ENCODE measurements at regions not wholly inside any gene's neighbourhood (a gene's known extent, or its start where the extent isn't known, plus 50 kb on each side); places are given as distances from the start of the nearest gene placed in this dataset.

GRCh38 chr21:16650714-16651366 lies 862.0 kb upstream of the CXADR start:
- Mint-ChIP-seq H3K9me3 (peaks cover 4% of the 10 kb centered on the region), H3K4me3 (no peak overlapping the region), H3K27ac (no peak overlapping the region), H3K27me3 (no peaks in the 10 kb centered on the region), H3K4me1 (no peaks in the 10 kb centered on the region), H3K36me3 (no peaks in the 10 kb centered on the region)
- POLR2A ChIA-PET: no interaction called here
- ATAC-seq (ENCODE audit: low read depth) (no peak), DNase-seq (no peak)

GRCh38 chr21:16651956-16652355 lies 860.9 kb upstream of the CXADR start:
- no peak for DNase-seq
- no peak overlapping the region for H3K4me3 Mint-ChIP-seq
- peaks cover 6% of the 10 kb centered on the region for H3K9me3 Mint-ChIP-seq
- no peak for ATAC-seq (ENCODE audit: low read depth)
- no peaks in the 10 kb centered on the region for H3K27me3 Mint-ChIP-seq
- POLR2A ChIA-PET: no interaction called here
- no peak overlapping the region for H3K27ac Mint-ChIP-seq
- H3K4me1 Mint-ChIP-seq: no peaks in the 10 kb centered on the region
- H3K36me3 Mint-ChIP-seq: no peaks in the 10 kb centered on the region

DNA sequence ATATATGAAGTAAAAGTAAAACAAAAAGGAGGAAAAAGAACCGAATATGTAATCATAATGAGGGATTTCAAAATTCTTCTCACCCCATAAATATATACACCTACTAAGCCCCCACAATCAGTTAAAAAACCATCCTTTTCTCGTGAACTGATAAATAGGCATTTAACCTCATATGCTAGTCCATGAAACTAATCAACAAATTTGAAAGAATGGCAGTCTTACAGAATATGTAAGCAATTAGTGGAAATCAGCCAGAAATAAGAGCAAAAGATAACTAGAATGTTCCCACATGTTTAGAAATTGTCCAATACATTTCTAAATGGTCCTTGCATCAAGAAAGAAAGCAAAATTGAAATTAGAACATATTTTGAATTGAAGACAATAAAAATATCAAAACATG lies 849.4 kb upstream of the CXADR start:
- H3K36me3 Mint-ChIP-seq: no peaks in the 10 kb centered on the region
- no peak overlapping the region for H3K27ac Mint-ChIP-seq
- no peak for ATAC-seq (ENCODE audit: low read depth)

DNA sequence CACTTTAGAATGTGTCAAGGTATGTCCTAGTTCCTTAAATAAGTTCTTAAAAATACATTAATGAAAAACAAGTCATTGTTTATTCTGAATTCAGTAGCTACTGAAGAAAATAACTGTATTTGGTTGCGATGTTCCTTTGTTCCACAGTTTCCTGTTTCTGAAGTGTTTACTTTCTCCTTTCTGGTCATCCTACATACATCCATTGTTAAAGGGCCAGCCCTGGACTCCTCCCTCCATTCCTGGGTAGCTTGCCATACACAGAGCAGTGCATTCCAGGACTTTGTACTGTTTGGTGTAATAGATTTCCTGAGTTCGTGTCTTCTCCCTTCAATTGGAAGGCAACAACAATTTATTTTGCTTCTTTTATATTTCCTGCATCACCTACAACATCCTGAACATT lies 845.4 kb upstream of the CXADR start:
- Mint-ChIP-seq H3K36me3 (no peaks in the 10 kb centered on the region), H3K27me3 (no peaks in the 10 kb centered on the region), H3K9me3 (peaks cover 3% of the 10 kb centered on the region), H3K4me3 (no peak overlapping the region), H3K27ac (no peak overlapping the region), H3K4me1 (no peaks in the 10 kb centered on the region)
- POLR2A ChIA-PET: no interaction called here
- DNase-seq (no peak), ATAC-seq (ENCODE audit: low read depth) (no peak)

More for the DNA sequence above, 849.4 kb upstream of the CXADR start:
- peaks cover 3% of the 10 kb centered on the region for H3K9me3 Mint-ChIP-seq
- no peaks in the 10 kb centered on the region for H3K27me3 Mint-ChIP-seq
- H3K4me3 Mint-ChIP-seq: no peak overlapping the region
- DNase-seq: no peak
- no peaks in the 10 kb centered on the region for H3K4me1 Mint-ChIP-seq
- POLR2A ChIA-PET: no interaction called here

GRCh38 chr21:16674949-16675348 lies 837.9 kb upstream of the CXADR start:
- no peaks in the 10 kb centered on the region for H3K27me3 Mint-ChIP-seq
- H3K4me1 Mint-ChIP-seq: no peaks in the 10 kb centered on the region
- no peak for ATAC-seq (ENCODE audit: low read depth)
- H3K9me3 Mint-ChIP-seq: peaks cover 5% of the 10 kb centered on the region
- no peak overlapping the region for H3K4me3 Mint-ChIP-seq
- POLR2A ChIA-PET: no interaction called here
- H3K27ac Mint-ChIP-seq: no peak overlapping the region
- no peak for DNase-seq
- no peaks in the 10 kb centered on the region for H3K36me3 Mint-ChIP-seq

DNA sequence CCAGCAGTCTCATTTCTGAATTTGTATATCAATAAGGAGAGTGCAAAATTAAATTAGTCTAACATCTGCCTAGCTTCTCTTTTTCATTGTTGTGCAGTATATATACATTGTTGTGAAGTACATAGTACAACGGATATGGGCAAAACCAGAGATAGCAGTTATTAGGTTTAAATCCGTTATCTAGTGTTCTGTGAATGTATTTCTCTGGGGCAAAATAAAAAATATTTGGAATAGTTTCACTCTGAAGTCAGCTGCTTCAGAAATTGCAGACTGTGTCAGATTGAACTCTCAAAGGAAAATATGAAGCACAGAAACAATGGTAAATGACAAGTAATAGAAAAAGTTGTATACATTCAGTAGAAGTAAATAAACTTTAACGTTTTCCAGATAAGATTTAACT lies 836.5 kb upstream of the CXADR start:
- POLR2A ChIA-PET: no interaction called here
- ATAC-seq (ENCODE audit: low read depth): no peak
- Mint-ChIP-seq H3K9me3 (peaks cover 5% of the 10 kb centered on the region), H3K36me3 (no peaks in the 10 kb centered on the region), H3K27ac (no peak overlapping the region), H3K27me3 (no peaks in the 10 kb centered on the region), H3K4me3 (no peak overlapping the region), H3K4me1 (no peaks in the 10 kb centered on the region)
- no peak for DNase-seq

GRCh38 chr21:16678429-16679160 lies 834.2 kb upstream of the CXADR start:
- ATAC-seq (ENCODE audit: low read depth): no peak
- DNase-seq: no peak
- Mint-ChIP-seq H3K27ac (no peak overlapping the region), H3K9me3 (peaks cover 8% of the 10 kb centered on the region), H3K4me1 (no peaks in the 10 kb centered on the region), H3K4me3 (no peak overlapping the region), H3K27me3 (no peaks in the 10 kb centered on the region), H3K36me3 (no peaks in the 10 kb centered on the region)
- POLR2A ChIA-PET: no interaction called here

GRCh38 chr21:16695074-16695473 lies 817.8 kb upstream of the CXADR start:
- no peak overlapping the region for H3K27ac Mint-ChIP-seq
- H3K36me3 Mint-ChIP-seq: no peaks in the 10 kb centered on the region
- H3K9me3 Mint-ChIP-seq: peaks cover 16% of the 10 kb centered on the region
- H3K4me3 Mint-ChIP-seq: no peak overlapping the region
- POLR2A ChIA-PET: no interaction called here
- H3K4me1 Mint-ChIP-seq: no peaks in the 10 kb centered on the region
- ATAC-seq (ENCODE audit: low read depth) (no peak), DNase-seq (no peak)
- no peaks in the 10 kb centered on the region for H3K27me3 Mint-ChIP-seq

DNA sequence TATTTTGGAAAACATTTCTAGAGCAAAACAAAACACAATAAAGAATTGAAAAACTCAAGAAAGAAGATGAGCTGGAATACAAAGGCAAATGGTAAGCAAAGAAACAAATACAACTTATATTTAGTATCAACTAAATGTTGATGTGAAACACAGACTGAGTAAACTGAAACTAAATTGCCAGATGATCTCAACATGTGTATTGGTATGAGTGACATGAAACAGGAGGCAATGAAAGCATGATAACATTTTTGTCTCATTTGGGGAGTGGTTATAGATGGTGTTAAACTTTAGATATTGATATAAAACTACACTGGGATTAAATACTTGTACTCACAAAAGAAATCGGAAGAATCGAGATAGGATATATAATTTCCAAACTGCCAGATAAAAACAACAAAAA lies 805.6 kb upstream of the CXADR start:
- Mint-ChIP-seq H3K4me3 (no peak overlapping the region), H3K36me3 (no peaks in the 10 kb centered on the region), H3K4me1 (no peaks in the 10 kb centered on the region), H3K9me3 (peaks cover 4% of the 10 kb centered on the region), H3K27me3 (no peaks in the 10 kb centered on the region), H3K27ac (no peak overlapping the region)
- ATAC-seq (ENCODE audit: low read depth) (no peak), DNase-seq (no peak)
- POLR2A ChIA-PET: no interaction called here

DNA sequence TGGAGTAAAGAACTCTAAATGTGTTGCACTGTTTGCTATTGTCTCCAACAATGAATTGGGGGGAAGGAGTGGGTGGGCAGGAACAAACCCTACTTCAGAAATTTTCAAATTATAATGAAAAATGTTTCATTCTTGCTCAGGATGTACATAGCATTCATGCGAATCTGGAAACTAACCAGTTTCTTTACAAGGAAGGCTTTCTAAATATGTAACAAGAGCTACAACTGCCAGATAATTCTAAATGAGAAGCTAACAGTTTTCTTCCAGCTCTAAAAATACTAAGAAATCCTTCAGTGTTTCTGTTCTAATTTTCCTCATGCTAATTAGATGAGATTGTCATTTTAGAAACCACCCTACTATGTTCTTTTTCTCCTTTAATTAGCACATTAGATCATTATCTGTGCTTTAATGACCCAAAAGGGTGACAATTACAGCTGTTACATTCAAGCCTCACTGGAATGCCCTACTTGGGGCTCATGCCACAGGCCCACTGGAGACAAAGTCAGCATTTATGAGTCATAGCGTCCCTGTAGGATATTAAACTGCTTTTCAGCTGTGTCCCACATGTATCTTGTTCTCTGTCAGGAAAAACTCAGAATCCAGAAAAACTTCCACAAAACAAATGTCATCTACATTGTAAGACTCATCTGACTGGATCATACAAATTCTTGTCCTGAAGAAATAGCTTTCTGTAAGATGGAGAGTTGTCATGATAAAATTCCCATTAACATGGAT lies 804.6 kb upstream of the CXADR start:
- ATAC-seq (ENCODE audit: low read depth): no peak
- DNase-seq: no peak
- no peaks in the 10 kb centered on the region for H3K4me1 Mint-ChIP-seq
- H3K27ac Mint-ChIP-seq: no peak overlapping the region
- H3K36me3 Mint-ChIP-seq: no peaks in the 10 kb centered on the region
- no peaks in the 10 kb centered on the region for H3K27me3 Mint-ChIP-seq
- no peak overlapping the region for H3K4me3 Mint-ChIP-seq
- POLR2A ChIA-PET: no interaction called here
- peaks cover 3% of the 10 kb centered on the region for H3K9me3 Mint-ChIP-seq

DNA sequence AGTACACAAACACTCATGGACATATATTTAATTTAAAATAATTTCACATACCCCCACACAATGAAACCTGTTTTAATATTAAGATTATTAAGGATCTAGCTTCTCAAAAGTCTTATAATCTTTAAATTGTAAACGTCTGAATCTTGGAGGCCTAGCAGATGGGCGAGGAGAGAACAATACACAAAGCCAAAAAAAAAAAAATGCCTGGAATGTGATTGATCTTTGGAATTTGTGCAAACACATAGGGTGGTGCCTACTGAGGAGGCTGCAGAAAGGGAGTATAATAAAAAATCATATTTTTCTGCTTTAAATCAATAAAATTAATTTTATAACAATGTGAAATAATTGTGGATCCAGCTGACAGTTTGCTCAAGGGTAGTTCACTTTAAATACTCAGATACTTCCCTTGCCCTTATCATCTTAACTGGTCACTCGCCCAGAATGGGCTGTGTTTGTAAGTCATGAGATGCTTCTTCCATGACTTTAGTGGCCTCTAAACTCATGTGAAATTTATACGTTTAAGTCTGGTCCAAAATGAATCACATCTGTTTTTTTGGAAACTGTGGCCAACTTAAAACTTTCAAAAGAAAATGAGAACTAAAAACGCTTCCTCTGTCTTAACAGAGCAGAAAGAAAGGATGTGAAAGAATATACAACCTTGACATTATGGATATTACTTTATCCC lies 802.8 kb upstream of the CXADR start:
- no peak for DNase-seq
- Mint-ChIP-seq H3K9me3 (peaks cover 3% of the 10 kb centered on the region), H3K4me1 (no peaks in the 10 kb centered on the region), H3K36me3 (no peaks in the 10 kb centered on the region), H3K27ac (no peak overlapping the region), H3K27me3 (no peaks in the 10 kb centered on the region), H3K4me3 (no peak overlapping the region)
- ATAC-seq (ENCODE audit: low read depth): no peak
- POLR2A ChIA-PET: no interaction called here

GRCh38 chr21:16711757-16712156 lies 801.1 kb upstream of the CXADR start:
- DNase-seq (no peak), ATAC-seq (ENCODE audit: low read depth) (no peak)
- peaks cover 3% of the 10 kb centered on the region for H3K9me3 Mint-ChIP-seq
- no peak overlapping the region for H3K27ac Mint-ChIP-seq
- POLR2A ChIA-PET: no interaction called here
- H3K27me3 Mint-ChIP-seq: no peaks in the 10 kb centered on the region
- no peaks in the 10 kb centered on the region for H3K4me1 Mint-ChIP-seq
- H3K36me3 Mint-ChIP-seq: no peaks in the 10 kb centered on the region
- H3K4me3 Mint-ChIP-seq: no peak overlapping the region

DNA sequence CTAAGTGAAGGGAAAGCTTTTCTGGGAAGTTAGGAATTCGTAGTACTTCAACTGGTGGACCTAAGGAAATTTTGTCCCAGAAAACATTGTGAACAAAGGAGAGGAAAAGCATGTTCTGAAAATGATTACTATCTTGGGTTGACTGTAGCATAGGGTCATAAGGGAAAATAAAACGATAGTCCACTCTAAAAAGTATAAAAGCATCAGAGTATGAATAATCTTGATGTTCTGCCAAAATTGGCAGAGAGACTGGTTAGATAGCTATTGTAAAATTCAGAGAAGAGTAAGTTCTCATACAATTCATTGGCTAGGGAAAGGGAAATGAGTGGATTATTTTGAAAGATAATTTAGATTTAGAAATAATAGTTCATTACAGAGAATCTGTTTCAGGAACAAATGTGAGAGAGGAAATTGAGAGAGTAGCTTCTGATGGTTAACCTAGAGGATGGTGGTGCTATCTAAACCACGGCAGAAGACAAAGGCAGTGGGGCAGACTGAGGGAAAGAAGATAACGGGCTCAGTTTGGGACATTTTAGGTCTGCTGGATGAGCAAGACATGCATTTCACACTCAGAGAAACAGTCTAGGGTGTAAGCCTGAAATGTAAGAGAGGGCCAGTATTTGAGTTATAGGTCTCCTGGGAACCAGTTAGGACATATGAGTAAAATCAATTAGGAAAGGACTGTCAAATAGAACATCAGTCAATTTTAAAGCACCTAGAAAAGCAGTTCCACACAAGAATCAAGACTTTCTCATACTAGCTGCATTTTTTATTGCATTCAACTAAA lies 799.3 kb upstream of the CXADR start:
- ATAC-seq (ENCODE audit: low read depth): no peak
- H3K27ac Mint-ChIP-seq: no peak overlapping the region
- no peaks in the 10 kb centered on the region for H3K27me3 Mint-ChIP-seq
- POLR2A ChIA-PET: no interaction called here
- no peaks in the 10 kb centered on the region for H3K4me1 Mint-ChIP-seq
- H3K9me3 Mint-ChIP-seq: peaks cover 3% of the 10 kb centered on the region
- no peak for DNase-seq
- no peak overlapping the region for H3K4me3 Mint-ChIP-seq
- H3K36me3 Mint-ChIP-seq: no peaks in the 10 kb centered on the region
